ENCODE measurements at regions not wholly inside any gene's neighbourhood (a gene's known extent, or its start where the extent isn't known, plus 50 kb on each side); places are given as distances from the start of the nearest gene placed in this dataset.
"Not testable (repeated sequence)": the region's sequence is repeated elsewhere in the genome, so short reads cannot be mapped to it uniquely, and the experiment has no call there.

DNA sequence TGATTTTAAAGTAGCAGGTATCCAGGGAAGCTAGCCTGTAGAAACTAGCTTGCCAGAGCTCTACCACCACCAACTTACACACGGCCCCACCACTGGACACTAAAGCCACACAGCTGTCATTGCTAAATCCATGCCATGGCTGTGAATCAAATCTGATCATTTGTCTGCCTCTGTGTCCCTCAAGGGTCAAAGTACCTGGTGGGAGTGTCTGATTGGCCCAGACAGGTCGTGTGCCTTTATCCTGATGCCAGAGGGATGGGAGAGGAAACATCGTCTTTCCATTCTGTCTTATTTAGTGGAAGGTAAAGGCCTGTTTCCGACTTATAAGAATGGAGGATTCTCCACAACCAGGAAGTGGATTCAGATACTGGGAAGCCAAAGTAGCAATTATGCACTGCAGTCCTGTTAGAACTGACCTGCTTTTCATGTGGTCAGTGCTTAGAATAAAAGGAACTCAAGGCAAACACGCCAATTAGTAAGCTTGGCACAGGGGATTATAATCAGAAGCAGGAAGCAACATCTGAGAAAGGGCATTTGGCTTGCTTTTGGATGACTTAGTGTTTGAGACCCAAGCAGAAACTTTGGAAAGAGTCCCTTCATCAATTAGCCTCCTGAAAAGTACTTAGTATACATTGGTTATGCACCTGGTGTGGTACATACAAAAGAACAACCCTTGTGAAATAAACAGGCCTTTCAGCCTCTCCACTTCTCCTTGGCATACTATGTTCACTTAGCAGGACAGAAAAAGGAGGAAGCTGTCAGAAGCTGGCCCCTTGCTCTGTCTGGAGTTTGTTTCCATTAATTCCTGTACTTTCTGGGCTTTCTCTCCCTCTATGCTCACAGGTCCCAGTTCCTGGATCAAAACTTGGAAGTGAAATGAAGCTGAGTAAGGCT, 192.4 kb downstream of the NUFIP1 start:
- no peak for TF ChIP-seq CTCF (IDR thresholded peaks at IDR 0.05; ENCODE audit: borderline replicate concordance, control extremely low read depth, extremely low read depth, insufficient read depth, missing control alignments)
- in situ Hi-C loops (cut with MboI; ENCODE audit: low sequenced_read_pairs, unreplicated experiment) = no loop called here
- no peak for DNase-seq (ENCODE audit: low spot score)

- in situ Hi-C loops (cut with MboI; ENCODE audit: low sequenced_read_pairs, unreplicated experiment); DNase-seq (ENCODE audit: low spot score): not testable (repeated sequence)
These were observed 193.2 kb downstream of the NUFIP1 start for GRCh38 chr13:44796039-44796438.

DNA sequence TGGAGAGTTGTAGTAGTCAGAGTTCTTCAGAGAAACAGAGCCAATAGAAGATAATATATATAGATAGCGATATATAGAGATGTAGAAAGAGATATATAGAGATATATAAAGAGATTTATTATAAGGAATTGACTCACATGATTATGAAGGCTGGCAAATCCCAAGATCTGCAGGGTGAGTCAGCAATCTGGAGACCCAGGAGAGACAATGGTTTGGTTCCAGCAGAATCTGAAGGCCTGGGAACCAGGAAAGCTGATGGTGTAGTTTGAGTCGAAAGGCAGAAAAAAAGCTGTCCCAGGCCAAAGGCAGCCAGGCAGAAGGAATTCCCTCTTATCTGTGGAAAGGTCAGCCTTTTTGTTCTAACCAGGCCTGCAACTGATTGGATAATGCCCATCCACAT, 194.1 kb downstream of the NUFIP1 start:
- no peak for DNase-seq (ENCODE audit: low spot score)
- no peak for TF ChIP-seq CTCF (IDR thresholded peaks at IDR 0.05; ENCODE audit: borderline replicate concordance, control extremely low read depth, extremely low read depth, insufficient read depth, missing control alignments)
- in situ Hi-C loops (cut with MboI; ENCODE audit: low sequenced_read_pairs, unreplicated experiment) = no loop called here

GRCh38 chr13:44792096-44792495, 197.2 kb downstream of the NUFIP1 start:
- DNase-seq (ENCODE audit: low spot score) = no peak
- in situ Hi-C loops (cut with MboI; ENCODE audit: low sequenced_read_pairs, unreplicated experiment) = no loop called here
- no peak for TF ChIP-seq CTCF (IDR thresholded peaks at IDR 0.05; ENCODE audit: borderline replicate concordance, control extremely low read depth, extremely low read depth, insufficient read depth, missing control alignments)

DNA sequence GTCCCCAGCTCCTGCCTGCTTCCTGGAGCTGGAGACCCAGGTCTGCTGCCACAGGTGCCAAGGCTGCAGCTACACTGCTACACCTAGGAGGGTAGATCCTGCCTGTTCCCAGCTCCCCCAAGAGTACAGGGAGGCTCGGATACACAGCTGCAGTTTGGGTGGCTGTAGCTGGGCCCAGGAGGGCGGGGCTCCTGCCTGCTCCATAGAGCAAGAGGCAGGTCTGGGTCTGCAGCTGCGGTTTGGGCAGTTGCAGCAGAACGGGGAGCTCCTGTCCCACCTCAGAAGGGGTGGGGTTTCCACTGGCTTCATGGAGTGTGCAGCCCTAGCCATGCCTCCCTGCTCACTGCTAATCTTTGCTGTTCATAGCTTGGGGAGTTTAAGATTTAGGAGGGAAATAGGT, 199.0 kb downstream of the NUFIP1 start:
- in situ Hi-C loops (cut with MboI; ENCODE audit: low sequenced_read_pairs, unreplicated experiment) = no loop called here
- no peak for DNase-seq (ENCODE audit: low spot score)
- TF ChIP-seq CTCF (IDR thresholded peaks at IDR 0.05; ENCODE audit: borderline replicate concordance, control extremely low read depth, extremely low read depth, insufficient read depth, missing control alignments) = no peak

DNA sequence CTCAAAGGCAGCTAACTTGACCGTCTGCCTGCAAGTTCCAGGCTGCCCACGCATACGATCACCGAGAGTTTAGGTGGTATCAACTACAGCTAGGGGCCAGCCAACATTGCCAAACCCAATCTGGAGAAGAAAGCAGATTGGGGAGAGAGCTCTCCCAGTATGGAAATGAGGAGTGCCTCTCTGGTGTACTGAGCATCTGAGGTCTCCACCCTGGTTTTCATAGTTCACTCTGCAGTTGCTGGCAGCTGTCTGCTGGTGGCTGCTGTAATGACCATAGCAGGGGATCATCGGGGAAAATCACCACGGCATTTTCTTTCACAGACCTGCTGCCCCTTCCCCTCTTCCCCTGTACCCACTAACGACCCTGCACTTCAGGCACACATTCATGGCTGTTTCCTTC, 201.7 kb downstream of the NUFIP1 start:
- TF ChIP-seq CTCF (IDR thresholded peaks at IDR 0.05; ENCODE audit: borderline replicate concordance, control extremely low read depth, extremely low read depth, insufficient read depth, missing control alignments) = no peak
- DNase-seq (ENCODE audit: low spot score) = no peak
- in situ Hi-C loops (cut with MboI; ENCODE audit: low sequenced_read_pairs, unreplicated experiment) = no loop called here

DNA sequence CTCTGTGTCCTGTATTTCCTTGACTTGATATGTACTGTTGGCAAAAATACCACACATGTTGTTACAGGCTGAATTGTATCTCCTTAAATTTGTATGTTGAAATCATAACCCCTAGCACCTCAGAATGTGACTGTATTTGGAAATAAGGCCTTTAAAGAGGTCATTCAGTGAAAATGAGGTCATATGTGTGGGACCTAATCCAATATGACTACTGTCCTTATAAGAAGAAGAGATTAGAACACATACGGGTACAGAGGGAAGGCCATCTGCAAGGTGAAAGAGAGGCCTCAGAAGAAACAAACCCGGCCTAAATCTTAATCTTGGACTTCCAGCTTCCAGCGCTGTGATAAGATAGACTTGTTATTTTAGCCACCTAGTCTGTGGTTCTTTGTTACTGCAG, 202.5 kb downstream of the NUFIP1 start:
- TF ChIP-seq CTCF (IDR thresholded peaks at IDR 0.05; ENCODE audit: borderline replicate concordance, control extremely low read depth, extremely low read depth, insufficient read depth, missing control alignments) = no peak
- in situ Hi-C loops (cut with MboI; ENCODE audit: low sequenced_read_pairs, unreplicated experiment) = no loop called here
- no peak for DNase-seq (ENCODE audit: low spot score)

Measured in GM13976 (cell line).